H1 (cell line): ENCODE measurements at regions not wholly inside any gene's neighbourhood (a gene's known extent, or its start where the extent isn't known, plus 50 kb on each side); places are given as distances from the start of the nearest gene placed in this dataset.

Experiments used
- CTCF ChIA-PET: fragments of 300-600 bp; sonication (Branson Sonifier 250); formaldehyde crosslinking; loops from one replicate; lab custom pipeline; 2021; ENCODE audit not compliant: partially characterized antibody; lab: Charles Lee
- POLR2A ChIA-PET: fragments of 300-600 bp; sonication (Branson Sonifier 250); formaldehyde crosslinking; loops from one replicate; lab custom pipeline; 2021; ENCODE audit warnings: inconsistent platforms; ENCODE audit not compliant: partially characterized antibody; lab: Charles Lee
- DNase-seq, 2 experiments: peaks; one replicate each; pipeline versions ENCODE4 v3.0.0 to v3.0.0-alpha.2; 2010 to 2022; ENCODE audit warnings: low spot score in 2 of 2, low read depth in 1 of 2, mixed read lengths in 1 of 2
- FAIRE-seq: peaks from 2 replicates; lab custom pipeline; 2011; peaks lifted over from hg19 to GRCh38; lab: Jason Lieb, UNC
- H2AFZ ChIP-seq: 2 replicates; pipeline ENCODE4 v1.8.1; 2012; ENCODE audit warnings: low read length, inconsistent platforms
- H2AK5ac ChIP-seq: 2 replicates; pipeline ENCODE4 v1.6.1; 2013; ENCODE audit warnings: low read depth, low read length
- H2BK120ac ChIP-seq: replicated peaks from 2 replicates; pipeline ENCODE3; 2013; ENCODE audit warnings: low read depth, low read length, inconsistent platforms
- H2BK12ac ChIP-seq: 2 replicates; pipeline ENCODE4 v1.6.1; 2013; ENCODE audit warnings: low read depth, low read length
- H2BK15ac ChIP-seq: 2 replicates; pipeline ENCODE4 v1.6.1; 2013; ENCODE audit warnings: low read length
- H2BK20ac ChIP-seq: 2 replicates; pipeline ENCODE4 v1.6.1; 2013; ENCODE audit warnings: low read length
- H2BK5ac ChIP-seq: 2 replicates; pipeline ENCODE4 v1.6.1; 2013; ENCODE audit warnings: low read depth, low read length
- H3K14ac ChIP-seq: 2 replicates; pipeline ENCODE4 v1.6.1; 2013; ENCODE audit warnings: inconsistent platforms; ENCODE audit not compliant: insufficient read length
- H3K18ac ChIP-seq: 2 replicates; pipeline ENCODE4 v1.6.1; 2013; ENCODE audit warnings: low read length; ENCODE audit errors: extremely low read depth
- H3K23ac ChIP-seq: 2 replicates; pipeline ENCODE4 v1.6.1; 2013; ENCODE audit warnings: inconsistent platforms; ENCODE audit not compliant: insufficient read length
- H3K23me2 ChIP-seq: 2 replicates; pipeline ENCODE4 v1.6.1; 2013; ENCODE audit warnings: low read depth, low read length
- H3K27ac ChIP-seq: 2 replicates; pipeline ENCODE4 v1.6.1; 2011; ENCODE audit warnings: low read depth, low read length, inconsistent platforms
- H3K27me3 ChIP-seq, 4 experiments: replicated peaks in 1 of 4; 1 replicate in 1 of 4; 2 replicates in 3 of 4; pipeline versions ENCODE4 v1.6.1 to v1.8.1; 2011 to 2013; ENCODE audit warnings: low read length in 3 of 4, mild to moderate bottlenecking in 3 of 4, inconsistent platforms in 2 of 4, mixed read lengths in 2 of 4, moderate library complexity in 1 of 4; ENCODE audit not compliant: control insufficient read depth in 3 of 4, insufficient read depth in 3 of 4; ENCODE audit errors: extremely low read depth in 1 of 4
- H3K36me3 ChIP-seq, 4 experiments: 2 replicates each; pipeline versions ENCODE4 v1.6.1 to v1.8.1; 2011 to 2013; ENCODE audit warnings: mild to moderate bottlenecking in 4 of 4, low read length in 3 of 4, moderate library complexity in 2 of 4, control low read depth in 1 of 4, inconsistent platforms in 1 of 4; ENCODE audit not compliant: insufficient read depth in 4 of 4, control insufficient read depth in 2 of 4
- H3K4ac ChIP-seq: replicated peaks from 2 replicates; pipeline ENCODE3; 2013; ENCODE audit warnings: low read length, low read depth, mixed read lengths, inconsistent platforms; ENCODE audit not compliant: insufficient read length
- H3K4me1 ChIP-seq, 4 experiments: replicated peaks in 1 of 4; 1 replicate in 1 of 4; 2 replicates in 3 of 4; pipeline versions ENCODE4 v1.6.1 to v1.8.1; 2011 to 2013; ENCODE audit warnings: low read length in 3 of 4, inconsistent platforms in 2 of 4, mixed read lengths in 1 of 4; ENCODE audit not compliant: insufficient read depth in 4 of 4, control insufficient read depth in 3 of 4
- H3K4me2 ChIP-seq, 2 experiments: 2 replicates each; pipeline versions ENCODE4 v1.6.1 to v1.8.1; 2011 to 2013; ENCODE audit warnings: low read depth in 2 of 2, low read length in 2 of 2, control low read depth in 1 of 2, inconsistent platforms in 1 of 2, mild to moderate bottlenecking in 1 of 2; ENCODE audit not compliant: insufficient read depth in 1 of 2
- H3K4me3 ChIP-seq, 4 experiments: fragments of 200-600, 300-600 bp in 1 of 4; sonication (generic), shearing (Covaris generic), sonication (Bioruptor Twin) in 1 of 4; 2 replicates each; pipeline versions ENCODE4 v1.5.1 to v1.8.1; 2011 to 2016; ENCODE audit warnings: low read length in 4 of 4, low read depth in 3 of 4, control low read depth in 2 of 4, inconsistent platforms in 2 of 4, mild to moderate bottlenecking in 2 of 4, mixed read lengths in 1 of 4, moderate library complexity in 1 of 4; ENCODE audit not compliant: insufficient read depth in 2 of 4; ENCODE audit errors: extremely low read depth in 1 of 4
- H3K56ac ChIP-seq: replicated peaks from 2 replicates; pipeline ENCODE3; 2013; ENCODE audit warnings: low read depth, mild to moderate bottlenecking, mixed read lengths, low read length, inconsistent platforms; ENCODE audit not compliant: insufficient read length
- H3K79me1 ChIP-seq: 2 replicates; pipeline ENCODE4 v1.6.1; 2013; ENCODE audit warnings: low read depth, low read length, control low read depth
- H3K79me2 ChIP-seq, 2 experiments: 2 replicates each; pipeline versions ENCODE4 v1.6.1 to v1.8.1; 2012 to 2013; ENCODE audit warnings: low read length in 2 of 2, mild to moderate bottlenecking in 2 of 2, inconsistent platforms in 1 of 2; ENCODE audit not compliant: insufficient read depth in 2 of 2, control insufficient read depth in 1 of 2
- H3K9ac ChIP-seq, 4 experiments: replicated peaks in 1 of 4; 1 replicate in 1 of 4; 2 replicates in 3 of 4; pipeline versions ENCODE4 v1.6.1 to v1.8.1; 2011 to 2013; ENCODE audit warnings: low read depth in 3 of 4, low read length in 3 of 4, control low read depth in 2 of 4, mild to moderate bottlenecking in 2 of 4, moderate library complexity in 2 of 4, inconsistent platforms in 1 of 4; ENCODE audit errors: extremely low read depth in 1 of 4
- H3K9me3 ChIP-seq, 2 experiments: 2 replicates each; pipeline versions ENCODE4 v1.6.1 to v1.8.1; 2012 to 2013; ENCODE audit warnings: mild to moderate bottlenecking in 2 of 2, moderate library complexity in 2 of 2, control low read depth in 1 of 2, inconsistent platforms in 1 of 2, low read depth in 1 of 2, low read length in 1 of 2, mixed read lengths in 1 of 2; ENCODE audit not compliant: insufficient read depth in 2 of 2
- H4K20me1 ChIP-seq, 2 experiments: replicated peaks in 1 of 2; 2 replicates each; pipeline versions ENCODE3 to v1.8.1; 2011 to 2013; ENCODE audit warnings: inconsistent platforms in 2 of 2, low read length in 2 of 2, mild to moderate bottlenecking in 1 of 2; ENCODE audit not compliant: insufficient read depth in 2 of 2, control insufficient read depth in 1 of 2
- H4K5ac ChIP-seq: 2 replicates; pipeline ENCODE4 v1.6.1; 2013; ENCODE audit warnings: low read length, low read depth, mixed read lengths, inconsistent platforms; ENCODE audit not compliant: insufficient read length
- H4K8ac ChIP-seq: 2 replicates; pipeline ENCODE4 v1.8.0; 2013; ENCODE audit warnings: mild to moderate bottlenecking, moderate library complexity, low read length, inconsistent platforms; ENCODE audit not compliant: insufficient read depth; ENCODE audit errors: extremely low read depth
- H4K91ac ChIP-seq: replicated peaks from 2 replicates; pipeline ENCODE3; 2013; ENCODE audit warnings: low read length, mixed read lengths, inconsistent platforms; ENCODE audit not compliant: insufficient read length
- CBX5 ChIP-seq: fragments of 300-800, 300-1000 bp; sonication (generic); IDR thresholded peaks from 2 replicates; pipeline ENCODE4 v1.7.1; 2016; ENCODE audit warnings: antibody characterized with exemption, low read length, low read depth
- JUN ChIP-seq: IDR thresholded peaks from 2 replicates; pipeline ENCODE4 v1.6.1; 2011; ENCODE audit warnings: low read depth, mild to moderate bottlenecking, improper control_type of control experiment, low read length
- MAFK ChIP-seq: IDR thresholded peaks from 2 replicates; pipeline ENCODE4 v1.6.1; 2012; ENCODE audit warnings: low read depth, mild to moderate bottlenecking, improper control_type of control experiment, low read length
- WGBS, 2 experiments: shearing (Covaris generic) in 1 of 2; methylation state at CpG; one replicate each; pipeline versions ENCODE4 v1.1.6 to v1.1.7; 2013 to 2015; ENCODE audit warnings: low lambda C conversion rate in 2 of 2, mixed read lengths in 2 of 2, inconsistent platforms in 1 of 2, low coverage in 1 of 2, missing lambda C conversion rate in 1 of 2; ENCODE audit not compliant: insufficient replicate concordance in 2 of 2, insufficient coverage in 1 of 2, insufficient read length in 1 of 2; ENCODE audit errors: extremely low coverage in 1 of 2, missing lambda C conversion rate in 1 of 2; 5-methylcytosine and 5-hydroxymethylcytosine counted together

- H3K23ac ChIP-seq: no peak overlapping the region
- WGBS, 2 experiments: 16% methylated on average over 1 of the region's 1 CpG; no CpG with 5 or more reads in 1 of the 2 experiments
- no peak overlapping the region for H3K9ac ChIP-seq
- H3K4ac ChIP-seq: no peak overlapping the region
- H4K91ac ChIP-seq: no peak overlapping the region
- peak overlapping the region in 1 of 4 experiments; percentile 9; a peak in 1 of 8 replicates for H3K4me3 ChIP-seq
- no peaks in the 10 kb centered on the region for H3K79me2 ChIP-seq
- H3K14ac ChIP-seq: no peak overlapping the region
- peaks cover 0 to 6% (median 0%) of the 10 kb centered on the region in 4 experiments; a peak in 1 of 8 replicates for H3K36me3 ChIP-seq
- H2AFZ ChIP-seq: no peak overlapping the region
- peaks cover 0 to 16% (median 3%) of the 10 kb centered on the region in 4 experiments; a peak in 3 of 7 replicates for H3K4me1 ChIP-seq
- H2BK20ac ChIP-seq: no peak overlapping the region
- H4K8ac ChIP-seq: no peak overlapping the region
- H4K5ac ChIP-seq: peak overlapping the region; percentile 94
- ChIA-PET POLR2A (interaction anchor here (0.9 kb wide), 1 partner anchor 24 kb away, joined by 3 read pairs; no protein-coding TSS in a partner anchor), CTCF (interaction anchor here (1.0 to 1.3 kb wide), 3 partner anchors 11 to 552 kb away, joined by 3 read pairs; no protein-coding TSS in a partner anchor)
- H2BK12ac ChIP-seq: no peak overlapping the region; the same call in 1 of the 2 replicates
- H3K4me2 ChIP-seq: peak overlapping the region; percentile 3 to 5; a peak in 2 of 4 replicates
- no peaks in the 10 kb centered on the region; a peak in 1 of 7 replicates for H3K27me3 ChIP-seq
- no peak overlapping the region for H2AK5ac ChIP-seq
- H4K20me1 ChIP-seq: no peaks in the 10 kb centered on the region
- H2BK5ac ChIP-seq: no peak overlapping the region; the same call in 1 of the 2 replicates
- 0 out of 2 replicates have a peak overlapping the region, but pooled peaks have one; percentile 48 for H3K27ac ChIP-seq
- no peak overlapping the region for H2BK120ac ChIP-seq
- FAIRE-seq (no peak), DNase-seq (no peak)
- peaks cover 0 to 5% of the 10 kb centered on the region in 2 experiments; a peak in 1 of 4 replicates for H3K9me3 ChIP-seq
- H3K18ac ChIP-seq: peak overlapping the region; percentile 84; the same call in 1 of the 2 replicates
- H3K56ac ChIP-seq: no peak overlapping the region
- H3K23me2 ChIP-seq: no peaks in the 10 kb centered on the region; the same call in 1 of the 2 replicates
- H2BK15ac ChIP-seq: no peak overlapping the region
- H3K79me1 ChIP-seq: no peaks in the 10 kb centered on the region
- TF ChIP-seq CBX5: no peak
- TF ChIP-seq JUN: peak; percentile 53; the same call in 1 of the 2 replicates
- TF ChIP-seq MAFK: peak; percentile 31; the same call in 1 of the 2 replicates
Observed at GRCh38 chr4:23422878-23423277, 467.0 kb downstream of the PPARGC1A start.
